Activated CD4-positive, alpha-beta T cell treated with anti-CD3 and anti-CD28 coated beads for 36 hours (primary cell): ENCODE measurements at regions not wholly inside any gene's neighbourhood (a gene's known extent, or its start where the extent isn't known, plus 50 kb on each side); places are given as distances from the start of the nearest gene placed in this dataset.
"Not testable (repeated sequence)": the region's sequence is repeated elsewhere in the genome, so short reads cannot be mapped to it uniquely, and the experiment has no call there.

Experiments used
- ATAC-seq: fragments of 200-7000 bp; cut with Tn5 transposase; one replicate; pipeline ENCODE4 v1.10.0; 2021; ENCODE audit warnings: mild to moderate bottlenecking, moderate library complexity
- CTCF ChIA-PET: fragments of 350-600 bp; sonication (Branson Sonifier 250); formaldehyde crosslinking; loops from one replicate; lab custom pipeline; 2021; ENCODE audit warnings: antibody characterized with exemption; lab: Charles Lee
- POLR2A ChIA-PET: fragments of 350-600 bp; sonication (Branson Sonifier 250); formaldehyde crosslinking; loops from one replicate; lab custom pipeline; 2021; ENCODE audit warnings: antibody characterized with exemption, inconsistent platforms; lab: Charles Lee
- DNase-seq: peaks from one replicate; pipeline ENCODE4 v3.0.0-alpha.2; 2020
- H3K27ac Mint-ChIP-seq: one replicate; pipeline ENCODE4 v1.8.0; 2021; ENCODE audit warnings: mixed read lengths
- H3K27me3 Mint-ChIP-seq: one replicate; pipeline ENCODE4 v1.8.0; 2021; ENCODE audit warnings: mixed read lengths
- H3K36me3 Mint-ChIP-seq: one replicate; pipeline ENCODE4 v1.8.0; 2021; ENCODE audit warnings: low read depth, mixed read lengths
- H3K4me1 Mint-ChIP-seq: one replicate; pipeline ENCODE4 v1.8.0; 2021; ENCODE audit warnings: mixed read lengths
- H3K4me3 Mint-ChIP-seq: one replicate; pipeline ENCODE4 v1.8.0; 2021; ENCODE audit warnings: mild to moderate bottlenecking, moderate library complexity, mixed read lengths
- H3K9me3 Mint-ChIP-seq: one replicate; pipeline ENCODE4 v1.8.0; 2021; ENCODE audit warnings: low read depth, mixed read lengths
- intact Hi-C, 2 experiments: fragments of 100-400 bp; cut with DNase I in 1 of 2; cut with micrococcal nuclease in 1 of 2; formaldehyde crosslinking; loops; one replicate each; pipeline versions ENCODE4 v1.14.2 to v1.15.1; 2022 to 2024; cut with DNase I, micrococcal nuclease

DNA sequence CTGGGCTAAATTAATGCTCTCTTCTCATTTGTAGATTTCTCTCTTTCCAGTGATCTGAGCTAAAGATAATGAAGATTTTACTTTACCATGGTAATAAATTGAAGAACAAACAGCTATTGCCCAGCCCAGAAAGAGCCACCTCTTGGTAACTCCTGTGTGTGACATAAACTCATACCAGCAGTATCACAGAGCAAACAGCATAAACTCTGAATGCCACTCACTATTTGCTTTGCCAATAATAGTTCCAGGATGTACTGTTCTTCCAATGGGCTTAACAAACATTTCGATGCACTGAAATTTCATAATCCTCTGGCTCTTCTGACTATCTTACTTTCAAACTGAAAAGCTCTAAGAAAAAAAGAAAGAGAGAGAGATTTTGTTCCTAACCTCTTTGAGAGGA is 69.8 kb upstream of the RASEF start:
- no peak for ATAC-seq
- ChIA-PET CTCF (interaction anchor here (0.9 kb wide), 1 partner anchor 10 kb away, joined by 3 read pairs; no protein-coding TSS in a partner anchor), POLR2A (no interaction called here)
- no peak for DNase-seq
- H3K4me1 Mint-ChIP-seq, result no peaks in the 10 kb centered on the region
- intact Hi-C loops, result no loop called here
- H3K36me3 Mint-ChIP-seq, result no peaks in the 10 kb centered on the region
- H3K9me3 Mint-ChIP-seq, result no peaks in the 10 kb centered on the region
- no peak overlapping the region for H3K27ac Mint-ChIP-seq
- no peak overlapping the region for H3K4me3 Mint-ChIP-seq
- H3K27me3 Mint-ChIP-seq, result peaks cover 1% of the 10 kb centered on the region

DNA sequence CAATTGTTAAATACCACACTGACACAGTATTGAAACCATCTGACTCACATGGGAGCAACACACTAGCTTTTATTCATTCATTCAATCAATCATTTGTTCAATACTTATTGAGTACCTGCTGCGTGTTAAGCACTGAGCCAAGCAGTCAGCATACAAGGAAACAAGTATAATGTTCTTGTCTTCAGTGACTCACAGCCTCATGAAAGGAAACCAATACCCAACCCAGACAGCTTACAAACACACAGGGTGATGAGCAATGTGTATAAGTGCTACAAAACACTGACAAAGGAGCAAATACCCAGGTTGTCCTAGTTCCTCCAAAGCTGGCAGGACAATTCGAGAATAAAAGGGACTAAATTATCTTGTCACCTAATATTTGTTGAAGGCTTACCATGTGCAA is 67.6 kb upstream of the RASEF start:
- no peaks in the 10 kb centered on the region for H3K9me3 Mint-ChIP-seq
- no peaks in the 10 kb centered on the region for H3K36me3 Mint-ChIP-seq
- no peak overlapping the region for H3K4me3 Mint-ChIP-seq
- no peak for DNase-seq
- ChIA-PET CTCF (no interaction called here), POLR2A (no interaction called here)
- no peak overlapping the region for H3K27ac Mint-ChIP-seq
- no peak for ATAC-seq
- H3K4me1 Mint-ChIP-seq, result no peaks in the 10 kb centered on the region
- H3K27me3 Mint-ChIP-seq, result peaks cover 1% of the 10 kb centered on the region
- intact Hi-C loops, result no loop called here

DNA sequence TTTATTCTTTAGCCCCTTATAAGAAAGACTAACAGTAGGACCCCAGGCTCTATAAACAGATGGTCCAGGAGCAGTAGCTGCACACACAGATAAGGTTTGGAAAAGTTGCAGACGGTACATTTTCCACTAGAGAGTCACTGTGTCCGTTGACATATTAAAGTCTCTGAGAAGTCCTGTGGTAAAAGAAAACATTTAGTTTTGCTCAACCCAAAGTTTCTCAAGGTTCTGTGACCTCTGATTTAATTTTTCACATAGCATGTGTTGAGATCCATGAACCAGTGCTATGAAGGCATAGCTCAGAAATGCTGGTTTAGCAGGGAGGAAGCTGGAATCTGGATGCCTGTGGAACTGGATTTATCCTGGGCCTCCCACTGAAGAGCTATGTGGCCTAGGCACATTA is 62.7 kb upstream of the RASEF start:
- Mint-ChIP-seq H3K9me3 (no peaks in the 10 kb centered on the region), H3K27ac (no peak overlapping the region), H3K4me1 (no peaks in the 10 kb centered on the region), H3K36me3 (no peaks in the 10 kb centered on the region), H3K27me3 (no peaks in the 10 kb centered on the region), H3K4me3 (no peak overlapping the region)
- intact Hi-C loops, result no loop called here
- POLR2A ChIA-PET, result no interaction called here
- CTCF ChIA-PET, result no interaction called here
- DNase-seq (no peak), ATAC-seq (no peak)

DNA sequence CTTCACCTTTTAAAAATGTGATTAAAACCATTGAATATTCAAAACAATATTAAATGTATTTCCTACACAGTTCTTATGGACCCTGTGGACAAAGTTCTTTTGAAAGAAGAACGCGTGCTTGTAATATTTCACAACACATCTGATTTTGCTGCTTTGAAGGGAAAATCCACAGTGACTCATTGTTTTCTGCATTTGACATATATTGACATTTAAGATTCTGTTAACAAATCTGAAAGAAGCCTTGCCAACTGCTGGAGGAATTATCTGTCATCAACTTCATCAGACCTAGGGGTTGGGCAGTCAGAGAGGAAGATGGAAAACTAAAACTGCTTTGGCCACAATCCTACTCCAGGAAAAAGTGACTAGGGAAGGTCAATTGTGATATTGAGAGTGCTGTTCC is 56.9 kb upstream of the RASEF start:
- ATAC-seq, result no peak
- intact Hi-C loops, result no loop called here
- Mint-ChIP-seq H3K4me1 (no peaks in the 10 kb centered on the region), H3K9me3 (peaks cover 2% of the 10 kb centered on the region), H3K27me3 (no peaks in the 10 kb centered on the region), H3K4me3 (no peak overlapping the region), H3K36me3 (no peaks in the 10 kb centered on the region), H3K27ac (no peak overlapping the region)
- POLR2A ChIA-PET, result no interaction called here
- no peak for DNase-seq
- CTCF ChIA-PET, result interaction anchor here (0.6 kb wide), 1 partner anchor 71 kb away, joined by 3 read pairs; no protein-coding TSS in a partner anchor

DNA sequence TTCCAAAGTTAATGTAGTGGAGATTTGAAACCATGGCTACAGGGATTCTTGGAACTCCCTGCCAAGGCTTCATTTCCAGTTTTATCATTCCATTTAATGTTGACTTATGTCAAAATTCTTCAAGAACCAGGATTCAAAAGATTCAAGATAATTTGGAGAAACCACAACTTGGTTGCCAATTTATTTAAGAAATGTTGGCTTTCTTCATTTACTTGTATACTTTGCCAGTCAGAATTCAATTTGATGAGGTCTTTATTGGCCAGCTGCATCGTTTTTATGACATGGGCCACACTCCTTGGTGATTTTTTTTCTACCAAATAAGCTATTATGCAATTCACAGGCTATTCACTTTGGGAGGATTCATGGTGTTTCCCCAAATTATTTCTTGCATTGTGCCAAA is 53.1 kb upstream of the RASEF start:
- intact Hi-C loops, result no loop called here
- DNase-seq, result no peak
- no peak overlapping the region for H3K4me3 Mint-ChIP-seq
- H3K9me3 Mint-ChIP-seq, result peaks cover 16% of the 10 kb centered on the region
- no peaks in the 10 kb centered on the region for H3K36me3 Mint-ChIP-seq
- ATAC-seq, result no peak
- H3K27ac Mint-ChIP-seq, result no peak overlapping the region
- ChIA-PET POLR2A (no interaction called here), CTCF (no interaction called here)
- H3K4me1 Mint-ChIP-seq, result no peaks in the 10 kb centered on the region
- no peaks in the 10 kb centered on the region for H3K27me3 Mint-ChIP-seq

DNA sequence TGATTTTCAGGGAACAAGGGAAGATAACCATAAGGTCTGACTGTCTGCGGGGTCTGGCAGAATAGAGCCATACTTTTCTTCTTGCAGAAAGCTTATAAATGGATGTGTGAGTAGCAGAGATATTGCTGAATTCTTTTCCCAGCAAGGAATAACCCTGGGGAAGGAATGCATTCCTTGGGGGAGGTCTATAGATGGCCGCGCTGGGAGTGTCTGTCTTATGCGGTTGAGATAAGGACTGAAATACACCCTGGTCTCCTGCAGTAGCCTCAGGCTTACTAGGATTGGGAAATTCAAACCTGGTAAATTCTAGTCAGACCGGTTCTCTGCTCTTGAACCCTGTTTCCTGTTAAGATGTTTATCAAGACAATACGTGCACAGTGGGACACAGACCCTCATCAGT is 50.5 kb upstream of the RASEF start:
- H3K36me3 Mint-ChIP-seq, intact Hi-C loops, H3K27ac Mint-ChIP-seq, POLR2A ChIA-PET, ATAC-seq, H3K27me3 Mint-ChIP-seq, H3K4me3 Mint-ChIP-seq, DNase-seq, H3K4me1 Mint-ChIP-seq, CTCF ChIA-PET: not testable (repeated sequence)
- peaks cover 16% of the 10 kb centered on the region for H3K9me3 Mint-ChIP-seq
